WTC11 (cell line): ENCODE measurements at regions not wholly inside any gene's neighbourhood (a gene's known extent, or its start where the extent isn't known, plus 50 kb on each side); places are given as distances from the start of the nearest gene placed in this dataset.

Experiments
- JUN ChIP-seq: sonication (generic); formaldehyde crosslinking; IDR thresholded peaks from 2 replicates; pipeline ENCODE4 v1.8.0; 2023; ENCODE audit warnings: mild to moderate bottlenecking, missing genetic modification reagents
- NFATC4 ChIP-seq: fragments of 250-450 bp; sonication (Bioruptor Pico); IDR thresholded peaks from 2 replicates; pipeline ENCODE4 v1.9.0; 2021; ENCODE audit warnings: mild to moderate bottlenecking
- SP1 ChIP-seq: sonication (generic); formaldehyde crosslinking; conservative IDR thresholded peaks from 2 replicates; pipeline ENCODE4 v1.8.1; 2022; ENCODE audit warnings: missing genetic modification reagents
- TEAD1 ChIP-seq: sonication (generic); formaldehyde crosslinking; IDR thresholded peaks from 2 replicates; pipeline ENCODE4 v1.8.0; 2022; ENCODE audit warnings: mild to moderate bottlenecking, missing genetic modification reagents
- ZNF317 ChIP-seq: sonication (generic); formaldehyde crosslinking; IDR thresholded peaks from 2 replicates; pipeline ENCODE4 v1.8.1; 2023; ENCODE audit warnings: low read depth, mild to moderate bottlenecking, moderate library complexity, missing genetic modification reagents, borderline replicate concordance
- TF ChIP-seq, protein P1 (sequence below): fragments of 200-600 bp; IDR thresholded peaks from 2 replicates; pipeline ENCODE4 v1.8.0; 2022; ENCODE audit warnings: antibody characterized with exemption
- TF ChIP-seq, protein P2 (sequence below): sonication (generic); formaldehyde crosslinking; conservative IDR thresholded peaks from 2 replicates; pipeline ENCODE4 v1.8.1; 2023; ENCODE audit warnings: mild to moderate bottlenecking, low read depth, missing genetic modification reagents, moderate library complexity
- TF ChIP-seq, protein P3 (sequence below): sonication (generic); formaldehyde crosslinking; IDR thresholded peaks from 2 replicates; pipeline ENCODE4 v1.8.1; 2023; ENCODE audit warnings: mild to moderate bottlenecking, missing genetic modification reagents, moderate library complexity

DNA sequence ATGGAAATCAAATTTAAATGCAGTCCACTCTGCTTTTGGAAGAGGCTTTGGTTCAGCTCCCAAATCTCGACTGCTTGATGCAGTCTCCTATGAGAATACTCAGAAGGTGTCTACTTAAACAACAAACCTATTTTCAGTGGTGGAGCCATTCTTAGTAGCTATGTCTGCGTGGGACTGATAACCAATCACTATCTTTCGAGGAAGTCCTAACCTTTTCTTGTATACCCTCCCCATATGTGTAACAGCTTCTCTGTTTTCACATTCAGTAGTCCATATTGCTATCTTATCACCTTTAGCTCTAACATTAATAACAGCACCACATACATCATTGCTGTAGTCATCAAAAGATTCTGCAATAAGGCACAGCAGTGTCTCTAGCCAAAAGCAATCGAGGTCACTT lies 333.0 kb upstream of the ATP11B start:
- TF ChIP-seq, protein P1, sequence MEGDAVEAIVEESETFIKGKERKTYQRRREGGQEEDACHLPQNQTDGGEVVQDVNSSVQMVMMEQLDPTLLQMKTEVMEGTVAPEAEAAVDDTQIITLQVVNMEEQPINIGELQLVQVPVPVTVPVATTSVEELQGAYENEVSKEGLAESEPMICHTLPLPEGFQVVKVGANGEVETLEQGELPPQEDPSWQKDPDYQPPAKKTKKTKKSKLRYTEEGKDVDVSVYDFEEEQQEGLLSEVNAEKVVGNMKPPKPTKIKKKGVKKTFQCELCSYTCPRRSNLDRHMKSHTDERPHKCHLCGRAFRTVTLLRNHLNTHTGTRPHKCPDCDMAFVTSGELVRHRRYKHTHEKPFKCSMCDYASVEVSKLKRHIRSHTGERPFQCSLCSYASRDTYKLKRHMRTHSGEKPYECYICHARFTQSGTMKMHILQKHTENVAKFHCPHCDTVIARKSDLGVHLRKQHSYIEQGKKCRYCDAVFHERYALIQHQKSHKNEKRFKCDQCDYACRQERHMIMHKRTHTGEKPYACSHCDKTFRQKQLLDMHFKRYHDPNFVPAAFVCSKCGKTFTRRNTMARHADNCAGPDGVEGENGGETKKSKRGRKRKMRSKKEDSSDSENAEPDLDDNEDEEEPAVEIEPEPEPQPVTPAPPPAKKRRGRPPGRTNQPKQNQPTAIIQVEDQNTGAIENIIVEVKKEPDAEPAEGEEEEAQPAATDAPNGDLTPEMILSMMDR, result no peak
- TF ChIP-seq, protein P2, sequence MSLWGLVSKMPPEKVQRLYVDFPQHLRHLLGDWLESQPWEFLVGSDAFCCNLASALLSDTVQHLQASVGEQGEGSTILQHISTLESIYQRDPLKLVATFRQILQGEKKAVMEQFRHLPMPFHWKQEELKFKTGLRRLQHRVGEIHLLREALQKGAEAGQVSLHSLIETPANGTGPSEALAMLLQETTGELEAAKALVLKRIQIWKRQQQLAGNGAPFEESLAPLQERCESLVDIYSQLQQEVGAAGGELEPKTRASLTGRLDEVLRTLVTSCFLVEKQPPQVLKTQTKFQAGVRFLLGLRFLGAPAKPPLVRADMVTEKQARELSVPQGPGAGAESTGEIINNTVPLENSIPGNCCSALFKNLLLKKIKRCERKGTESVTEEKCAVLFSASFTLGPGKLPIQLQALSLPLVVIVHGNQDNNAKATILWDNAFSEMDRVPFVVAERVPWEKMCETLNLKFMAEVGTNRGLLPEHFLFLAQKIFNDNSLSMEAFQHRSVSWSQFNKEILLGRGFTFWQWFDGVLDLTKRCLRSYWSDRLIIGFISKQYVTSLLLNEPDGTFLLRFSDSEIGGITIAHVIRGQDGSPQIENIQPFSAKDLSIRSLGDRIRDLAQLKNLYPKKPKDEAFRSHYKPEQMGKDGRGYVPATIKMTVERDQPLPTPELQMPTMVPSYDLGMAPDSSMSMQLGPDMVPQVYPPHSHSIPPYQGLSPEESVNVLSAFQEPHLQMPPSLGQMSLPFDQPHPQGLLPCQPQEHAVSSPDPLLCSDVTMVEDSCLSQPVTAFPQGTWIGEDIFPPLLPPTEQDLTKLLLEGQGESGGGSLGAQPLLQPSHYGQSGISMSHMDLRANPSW (CRISPR knock-in tag), result no peak
- TF ChIP-seq JUN (CRISPR knock-in tag) (no peak), NFATC4 (CRISPR knock-in tag) (no peak), TEAD1 (CRISPR knock-in tag) (no peak), ZNF317 (CRISPR knock-in tag) (no peak), SP1 (CRISPR knock-in tag) (no peak)
- TF ChIP-seq, protein P3, sequence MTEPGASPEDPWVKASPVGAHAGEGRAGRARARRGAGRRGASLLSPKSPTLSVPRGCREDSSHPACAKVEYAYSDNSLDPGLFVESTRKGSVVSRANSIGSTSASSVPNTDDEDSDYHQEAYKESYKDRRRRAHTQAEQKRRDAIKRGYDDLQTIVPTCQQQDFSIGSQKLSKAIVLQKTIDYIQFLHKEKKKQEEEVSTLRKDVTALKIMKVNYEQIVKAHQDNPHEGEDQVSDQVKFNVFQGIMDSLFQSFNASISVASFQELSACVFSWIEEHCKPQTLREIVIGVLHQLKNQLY (CRISPR knock-in tag), result no peak
